ENCODE measurements at regions not wholly inside any gene's neighbourhood (a gene's known extent, or its start where the extent isn't known, plus 50 kb on each side); places are given as distances from the start of the nearest gene placed in this dataset.

GRCh38 chr13:85313761-85314503 lies 485.3 kb downstream of the SLITRK6 start:
- TF ChIP-seq SUZ12 (IDR thresholded peaks at IDR 0.05; ENCODE audit: unreplicated experiment), result no peak
- TF ChIP-seq POLR2AphosphoS5 (IDR thresholded peaks at IDR 0.05; ENCODE audit: low read length), result no peak
- no peak for TF ChIP-seq ZNF24 (IDR thresholded peaks at IDR 0.05)
- TF ChIP-seq POLR2A (IDR thresholded peaks at IDR 0.05; ENCODE audit: low read depth, low read length), result no peak
